ENCODE measurements at regions not wholly inside any gene's neighbourhood (a gene's known extent, or its start where the extent isn't known, plus 50 kb on each side); places are given as distances from the start of the nearest gene placed in this dataset.

GRCh38 chr14:26172396-26172795 is 425.4 kb downstream of the NOVA1 start:
- Histone ChIP-seq H3K4ac (ENCODE audit: low read depth, low read length) (no peak overlapping the region), H3K56ac (ENCODE audit: insufficient read length, low read depth, low read length) (no peak overlapping the region), H3K79me2 (ENCODE audit: insufficient read depth, low read length) (no peaks in the 10 kb centered on the region), H3K27me3 (ENCODE audit: insufficient read depth, low read length) (no peaks in the 10 kb centered on the region), H3K79me1 (ENCODE audit: insufficient read depth, low read depth, low read length, poor library complexity, severe bottlenecking) (no peaks in the 10 kb centered on the region), H3K4me1 (ENCODE audit: insufficient read depth, low read length) (no peaks in the 10 kb centered on the region), H2AFZ (ENCODE audit: low read length) (no peak overlapping the region), H3T11ph (ENCODE audit: low read length) (no peak overlapping the region), H3K14ac (ENCODE audit: insufficient read depth, low read length) (no peak overlapping the region), H4K5ac (ENCODE audit: insufficient read length, low read depth, low read length) (no peak overlapping the region), H2BK120ac (ENCODE audit: low read depth, low read length, poor library complexity, severe bottlenecking) (no peak overlapping the region), H4K91ac (ENCODE audit: insufficient read length, low read depth, low read length) (no peak overlapping the region), H3K18ac (ENCODE audit: insufficient read length, low read depth, low read length) (no peak overlapping the region), H2BK20ac (ENCODE audit: low read depth, low read length, poor library complexity, severe bottlenecking) (no peak overlapping the region), H3K23ac (ENCODE audit: insufficient read length, low read depth, low read length) (no peak overlapping the region), H3K27ac (ENCODE audit: insufficient read length, low read depth, low read length) (no peak overlapping the region), H2BK15ac (ENCODE audit: low read depth, low read length) (no peak overlapping the region), H4K20me1 (ENCODE audit: control insufficient read depth, insufficient read depth, insufficient read length) (no peaks in the 10 kb centered on the region), H2BK5ac (ENCODE audit: insufficient read length, low read length) (no peak overlapping the region), H3K9me3 (ENCODE audit: control insufficient read depth, low read depth, low read length) (no peaks in the 10 kb centered on the region), H3K9ac (ENCODE audit: extremely low read depth, insufficient read length, low read length) (no peak overlapping the region), H2AK5ac (ENCODE audit: insufficient read length, low read length) (no peak overlapping the region), H3K23me2 (ENCODE audit: insufficient read length, low read depth, low read length, poor library complexity, severe bottlenecking) (no peaks in the 10 kb centered on the region), H3K4me2 (ENCODE audit: insufficient read depth, insufficient read length, low read length) (no peak overlapping the region), H2BK12ac (ENCODE audit: insufficient read length, low read depth, low read length) (no peak overlapping the region), H4K8ac (replicated peaks; ENCODE audit: insufficient read length, low read depth, low read length) (no peak overlapping the region)
- H3K4me1 Mint-ChIP-seq: 0 out of 4 replicates have a peak, but pooled peaks cover 0 to 3% of the 10 kb centered on the region in 2 experiments
- H3K27me3 Mint-ChIP-seq (ENCODE audit: low read depth): no peaks in the 10 kb centered on the region
- DNase-seq: no peak
- TF ChIP-seq CTCF (conservative IDR thresholded peaks at IDR 0.05): no peak
- H3K4me3 Mint-ChIP-seq: no peak overlapping the region
- no peak overlapping the region for H3K27ac Mint-ChIP-seq
- H3K9me3 Mint-ChIP-seq: no peaks in the 10 kb centered on the region
- H3K36me3 Mint-ChIP-seq (ENCODE audit: insufficient read depth in 1 of 3, low read depth in 3 of 3): no peaks in the 10 kb centered on the region

Data from H9 (cell line).